ENCODE measurements at regions not wholly inside any gene's neighbourhood (a gene's known extent, or its start where the extent isn't known, plus 50 kb on each side); places are given as distances from the start of the nearest gene placed in this dataset.

- no peaks in the 10 kb centered on the region for H3K27me3 ChIP-seq
- H3K4me3 ChIP-seq = no peak overlapping the region
- H3K36me3 ChIP-seq = no peaks in the 10 kb centered on the region
- no peak overlapping the region for H3K27ac ChIP-seq
- no peaks in the 10 kb centered on the region for H3K9me3 ChIP-seq
- WGBS, 2 donors (ENCODE audit: low coverage in 1 of 2) = 65 to 66% methylated on average over 2 of the region's 2 CpGs
- ATAC-seq = no peak
- TF ChIP-seq CTCF (IDR thresholded peaks at IDR 0.05) = no peak
- TF ChIP-seq EP300 (IDR thresholded peaks at IDR 0.05) = no peak
- no peak for TF ChIP-seq POLR2AphosphoS5 (IDR thresholded peaks at IDR 0.05)
- TF ChIP-seq POLR2A (IDR thresholded peaks at IDR 0.05) = no peak
- H3K4me1 ChIP-seq = no peaks in the 10 kb centered on the region
Observed at GRCh38 chr5:26310415-26310814, 728.0 kb downstream of the CDH9 start.

GRCh38 chr5:26295541-26295940 is 742.8 kb downstream of the CDH9 start:
- 70 to 91% methylated on average over 1 of the region's 1 CpG for WGBS, 2 donors (ENCODE audit: low coverage in 1 of 2)
- Histone ChIP-seq H3K9me3 (no peaks in the 10 kb centered on the region), H3K27me3 (no peaks in the 10 kb centered on the region), H3K4me1 (no peaks in the 10 kb centered on the region), H3K4me3 (no peak overlapping the region), H3K36me3 (no peaks in the 10 kb centered on the region), H3K27ac (no peak overlapping the region)
- no peak for ATAC-seq
- TF ChIP-seq POLR2A (IDR thresholded peaks at IDR 0.05) (no peak), POLR2AphosphoS5 (IDR thresholded peaks at IDR 0.05) (no peak), CTCF (IDR thresholded peaks at IDR 0.05) (no peak), EP300 (IDR thresholded peaks at IDR 0.05) (no peak)

GRCh38 chr5:26282190-26282589 is 756.2 kb downstream of the CDH9 start:
- Histone ChIP-seq H3K27me3 (no peaks in the 10 kb centered on the region), H3K4me3 (no peak overlapping the region), H3K36me3 (no peaks in the 10 kb centered on the region), H3K27ac (no peak overlapping the region), H3K9me3 (no peaks in the 10 kb centered on the region), H3K4me1 (no peaks in the 10 kb centered on the region)
- no peak for TF ChIP-seq EP300 (IDR thresholded peaks at IDR 0.05)
- no peak for TF ChIP-seq CTCF (IDR thresholded peaks at IDR 0.05)
- no peak for TF ChIP-seq POLR2AphosphoS5 (IDR thresholded peaks at IDR 0.05)
- no peak for TF ChIP-seq POLR2A (IDR thresholded peaks at IDR 0.05)
- no peak for ATAC-seq
- WGBS, 2 donors (ENCODE audit: low coverage in 1 of 2) = 100% methylated on average over 1 of the region's 1 CpG; no CpG with 5 or more reads in 1 of the 2 donors

GRCh38 chr5:26278078-26278477 is 760.3 kb downstream of the CDH9 start:
- no peaks in the 10 kb centered on the region for H3K27me3 ChIP-seq
- H3K4me3 ChIP-seq = no peak overlapping the region
- no peaks in the 10 kb centered on the region for H3K9me3 ChIP-seq
- 51% methylated on average over 2 of the region's 2 CpGs; no CpG with 5 or more reads in 1 of the 2 donors for WGBS, 2 donors (ENCODE audit: low coverage in 1 of 2)
- no peak overlapping the region for H3K27ac ChIP-seq
- H3K36me3 ChIP-seq = no peaks in the 10 kb centered on the region
- no peaks in the 10 kb centered on the region for H3K4me1 ChIP-seq
- TF ChIP-seq CTCF (IDR thresholded peaks at IDR 0.05) (no peak), EP300 (IDR thresholded peaks at IDR 0.05) (no peak), POLR2A (IDR thresholded peaks at IDR 0.05) (no peak), POLR2AphosphoS5 (IDR thresholded peaks at IDR 0.05) (no peak)
- no peak for ATAC-seq

- H3K4me3 ChIP-seq = no peak overlapping the region
- 0 to 36% methylated on average over 1 of the region's 1 CpG for WGBS, 2 donors (ENCODE audit: low coverage in 1 of 2)
- H3K4me1 ChIP-seq = no peaks in the 10 kb centered on the region
- no peaks in the 10 kb centered on the region for H3K27me3 ChIP-seq
- no peaks in the 10 kb centered on the region for H3K36me3 ChIP-seq
- no peak for ATAC-seq
- no peaks in the 10 kb centered on the region for H3K9me3 ChIP-seq
- TF ChIP-seq CTCF (IDR thresholded peaks at IDR 0.05) = no peak
- TF ChIP-seq POLR2A (IDR thresholded peaks at IDR 0.05) = no peak
- TF ChIP-seq POLR2AphosphoS5 (IDR thresholded peaks at IDR 0.05) = no peak
- TF ChIP-seq EP300 (IDR thresholded peaks at IDR 0.05) = no peak
- no peak overlapping the region for H3K27ac ChIP-seq
Observed at GRCh38 chr5:26259081-26259480, 779.3 kb downstream of the CDH9 start.

All from gastroesophageal sphincter (tissue), 4 donors.